Skeletal muscle satellite cell (primary cell): ENCODE measurements at regions not wholly inside any gene's neighbourhood (a gene's known extent, or its start where the extent isn't known, plus 50 kb on each side); places are given as distances from the start of the nearest gene placed in this dataset.

Experiments
- H3K27me3 ChIP-seq: 2 replicates; pipeline ENCODE4 v1.7.0; 2013; ENCODE audit warnings: low read length; ENCODE audit not compliant: control insufficient read depth, insufficient read depth
- H3K36me3 ChIP-seq: 2 replicates; pipeline ENCODE4 v1.7.0; 2013; ENCODE audit warnings: mild to moderate bottlenecking, control low read depth, low read length; ENCODE audit not compliant: insufficient read depth
- H3K4me1 ChIP-seq: 2 replicates; pipeline ENCODE4 v1.7.0; 2013; ENCODE audit warnings: low read length; ENCODE audit not compliant: control insufficient read depth, insufficient read depth
- H3K4me2 ChIP-seq: 2 replicates; pipeline ENCODE4 v1.7.0; 2013; ENCODE audit warnings: mild to moderate bottlenecking, low read length
- H3K4me3 ChIP-seq: 2 replicates; pipeline ENCODE4 v1.7.0; 2013; ENCODE audit warnings: low read length
- H3K9ac ChIP-seq: 2 replicates; pipeline ENCODE4 v1.7.0; 2013; ENCODE audit warnings: mild to moderate bottlenecking, low read depth, low read length, moderate library complexity
- H3K9me3 ChIP-seq: replicated peaks from 2 replicates; pipeline ENCODE4 v1.7.0; 2013; ENCODE audit warnings: mild to moderate bottlenecking, control low read depth, low read length

- Histone ChIP-seq H3K27me3 (no peaks in the 10 kb centered on the region), H3K4me1 (no peaks in the 10 kb centered on the region), H3K4me3 (no peak overlapping the region), H3K9ac (no peak overlapping the region), H3K4me2 (no peak overlapping the region), H3K36me3 (no peaks in the 10 kb centered on the region), H3K9me3 (no peaks in the 10 kb centered on the region)
Measured at GRCh38 chr3:67998281-67998680, 343.9 kb upstream of the SUCLG2 start.

GRCh38 chr3:67995206-67995605 lies 340.8 kb upstream of the SUCLG2 start:
- Histone ChIP-seq H3K9ac (no peak overlapping the region), H3K4me1 (no peaks in the 10 kb centered on the region), H3K9me3 (no peaks in the 10 kb centered on the region), H3K4me2 (no peak overlapping the region), H3K27me3 (no peaks in the 10 kb centered on the region), H3K36me3 (no peaks in the 10 kb centered on the region), H3K4me3 (no peak overlapping the region)

GRCh38 chr3:67986706-67987105 lies 332.3 kb upstream of the SUCLG2 start:
- Histone ChIP-seq H3K4me1 (no peaks in the 10 kb centered on the region), H3K4me2 (no peak overlapping the region), H3K9ac (no peak overlapping the region), H3K9me3 (no peaks in the 10 kb centered on the region), H3K4me3 (no peak overlapping the region), H3K27me3 (no peaks in the 10 kb centered on the region), H3K36me3 (no peaks in the 10 kb centered on the region)

GRCh38 chr3:67983166-67983565 lies 328.8 kb upstream of the SUCLG2 start:
- Histone ChIP-seq H3K27me3 (no peaks in the 10 kb centered on the region), H3K4me2 (no peak overlapping the region), H3K9ac (no peak overlapping the region), H3K9me3 (no peaks in the 10 kb centered on the region), H3K4me1 (no peaks in the 10 kb centered on the region), H3K4me3 (no peak overlapping the region), H3K36me3 (no peaks in the 10 kb centered on the region)

GRCh38 chr3:67981077-67981476 lies 326.7 kb upstream of the SUCLG2 start:
- H3K4me3 ChIP-seq = no peak overlapping the region
- H3K9ac ChIP-seq = no peak overlapping the region
- no peaks in the 10 kb centered on the region for H3K9me3 ChIP-seq
- no peaks in the 10 kb centered on the region for H3K36me3 ChIP-seq
- H3K27me3 ChIP-seq = no peaks in the 10 kb centered on the region
- no peak overlapping the region for H3K4me2 ChIP-seq
- H3K4me1 ChIP-seq = no peaks in the 10 kb centered on the region

- Histone ChIP-seq H3K9ac (no peak overlapping the region), H3K4me1 (no peaks in the 10 kb centered on the region), H3K4me2 (no peak overlapping the region), H3K4me3 (no peak overlapping the region), H3K36me3 (no peaks in the 10 kb centered on the region), H3K9me3 (no peaks in the 10 kb centered on the region), H3K27me3 (no peaks in the 10 kb centered on the region)
Measured at GRCh38 chr3:67979342-67979741, 324.9 kb upstream of the SUCLG2 start.

- H3K36me3 ChIP-seq = no peaks in the 10 kb centered on the region
- H3K9me3 ChIP-seq = no peaks in the 10 kb centered on the region
- no peak overlapping the region for H3K4me2 ChIP-seq
- H3K4me3 ChIP-seq = no peak overlapping the region
- no peaks in the 10 kb centered on the region for H3K4me1 ChIP-seq
- no peaks in the 10 kb centered on the region for H3K27me3 ChIP-seq
- no peak overlapping the region for H3K9ac ChIP-seq
Measured at GRCh38 chr3:67977762-67978161, 323.4 kb upstream of the SUCLG2 start.

GRCh38 chr3:67976663-67977062 lies 322.3 kb upstream of the SUCLG2 start:
- Histone ChIP-seq H3K27me3 (no peaks in the 10 kb centered on the region), H3K9ac (no peak overlapping the region), H3K36me3 (no peaks in the 10 kb centered on the region), H3K4me2 (no peak overlapping the region), H3K9me3 (no peaks in the 10 kb centered on the region), H3K4me1 (no peaks in the 10 kb centered on the region), H3K4me3 (no peak overlapping the region)

- Histone ChIP-seq H3K4me1 (no peaks in the 10 kb centered on the region), H3K27me3 (no peaks in the 10 kb centered on the region), H3K36me3 (no peaks in the 10 kb centered on the region), H3K9ac (no peak overlapping the region), H3K4me2 (no peak overlapping the region), H3K9me3 (no peaks in the 10 kb centered on the region), H3K4me3 (no peak overlapping the region)
Measured at GRCh38 chr3:67964596-67964995, 310.2 kb upstream of the SUCLG2 start.

GRCh38 chr3:67957268-67957667 lies 302.9 kb upstream of the SUCLG2 start:
- H3K4me2 ChIP-seq = no peak overlapping the region
- no peak overlapping the region for H3K4me3 ChIP-seq
- H3K9me3 ChIP-seq = no peaks in the 10 kb centered on the region
- H3K4me1 ChIP-seq = no peaks in the 10 kb centered on the region
- H3K27me3 ChIP-seq = no peaks in the 10 kb centered on the region
- H3K9ac ChIP-seq = no peak overlapping the region
- H3K36me3 ChIP-seq = no peaks in the 10 kb centered on the region

- H3K4me3 ChIP-seq = no peak overlapping the region
- H3K4me2 ChIP-seq = no peak overlapping the region
- H3K9me3 ChIP-seq = no peaks in the 10 kb centered on the region
- H3K9ac ChIP-seq = no peak overlapping the region
- H3K4me1 ChIP-seq = no peaks in the 10 kb centered on the region
- H3K27me3 ChIP-seq = no peaks in the 10 kb centered on the region
- no peaks in the 10 kb centered on the region for H3K36me3 ChIP-seq
Measured at GRCh38 chr3:67947808-67948508, 293.5 kb upstream of the SUCLG2 start.

- Histone ChIP-seq H3K36me3 (no peaks in the 10 kb centered on the region), H3K27me3 (no peaks in the 10 kb centered on the region), H3K9ac (no peak overlapping the region), H3K4me3 (no peak overlapping the region), H3K9me3 (no peaks in the 10 kb centered on the region), H3K4me1 (no peaks in the 10 kb centered on the region), H3K4me2 (no peak overlapping the region)
Measured at GRCh38 chr3:67946436-67946835, 292.0 kb upstream of the SUCLG2 start.
